Right atrium auricular region (tissue), 2 donors: ENCODE measurements at regions not wholly inside any gene's neighbourhood (a gene's known extent, or its start where the extent isn't known, plus 50 kb on each side); places are given as distances from the start of the nearest gene placed in this dataset.
"Not testable (repeated sequence)": the region's sequence is repeated elsewhere in the genome, so short reads cannot be mapped to it uniquely, and the experiment has no call there.

Experiments used
- DNase-seq: peaks from one replicate; pipeline ENCODE4 v3.0.0-alpha.2; 2019; ENCODE audit warnings: low spot score
- H3K27ac ChIP-seq, 2 donors: fragments of 200-600 bp; sonication (generic); 1 replicate in 1 of 2; 2 replicates in 1 of 2; pipeline ENCODE4 v1.5.1; 2016 to 2019
- H3K27me3 ChIP-seq, 2 donors: fragments of 200-600 bp; sonication (generic); one replicate each; pipeline versions ENCODE4 v1.5.1 to v1.6.0; 2017 to 2019
- H3K36me3 ChIP-seq: fragments of 200-600 bp; sonication (generic); one replicate; pipeline ENCODE4 v1.5.1; 2016
- H3K4me1 ChIP-seq, 2 donors: fragments of 200-600 bp; sonication (generic); one replicate each; pipeline versions ENCODE4 v1.5.1 to v1.6.0; 2017 to 2019
- H3K4me3 ChIP-seq, 2 donors: fragments of 200-600 bp; sonication (generic); 1 replicate in 1 of 2; 2 replicates in 1 of 2; pipeline ENCODE4 v1.5.1; 2017 to 2019; ENCODE audit warnings: mild to moderate bottlenecking in 1 of 2, moderate library complexity in 1 of 2
- H3K9me3 ChIP-seq, 2 donors: fragments of 200-600 bp; sonication (generic); one replicate each; pipeline ENCODE4 v1.5.1; 2019
- TF ChIP-seq, protein P1 (sequence below), 2 donors: fragments of 200-600 bp; sonication (generic); IDR thresholded peaks; one replicate each; pipeline ENCODE4 v1.5.1; 2019; ENCODE audit warnings: antibody characterized with exemption in 2 of 2

DNA sequence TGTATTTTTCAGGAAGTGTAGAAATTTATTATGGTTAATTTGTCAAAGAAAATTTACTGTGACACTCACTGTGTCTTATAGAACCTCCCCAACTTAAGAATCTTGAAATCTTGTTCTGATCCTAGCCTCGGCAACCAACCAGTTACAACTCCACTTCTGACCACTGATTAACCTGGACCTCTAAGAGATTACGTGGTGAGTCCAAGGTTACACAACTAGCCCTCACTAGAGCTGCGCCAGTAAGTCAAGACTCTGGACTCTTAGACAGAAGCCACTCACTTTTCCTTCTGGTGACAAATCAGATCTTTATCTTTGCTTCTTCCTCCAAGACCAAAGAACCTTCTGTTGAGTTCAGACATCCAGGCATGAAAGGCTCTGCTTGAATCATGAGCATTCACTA is 116.6 kb downstream of the NBPF8 start:
- DNase-seq, H3K4me3 ChIP-seq, H3K9me3 ChIP-seq, H3K27me3 ChIP-seq, H3K4me1 ChIP-seq, H3K27ac ChIP-seq, H3K36me3 ChIP-seq: not testable (repeated sequence)

DNA sequence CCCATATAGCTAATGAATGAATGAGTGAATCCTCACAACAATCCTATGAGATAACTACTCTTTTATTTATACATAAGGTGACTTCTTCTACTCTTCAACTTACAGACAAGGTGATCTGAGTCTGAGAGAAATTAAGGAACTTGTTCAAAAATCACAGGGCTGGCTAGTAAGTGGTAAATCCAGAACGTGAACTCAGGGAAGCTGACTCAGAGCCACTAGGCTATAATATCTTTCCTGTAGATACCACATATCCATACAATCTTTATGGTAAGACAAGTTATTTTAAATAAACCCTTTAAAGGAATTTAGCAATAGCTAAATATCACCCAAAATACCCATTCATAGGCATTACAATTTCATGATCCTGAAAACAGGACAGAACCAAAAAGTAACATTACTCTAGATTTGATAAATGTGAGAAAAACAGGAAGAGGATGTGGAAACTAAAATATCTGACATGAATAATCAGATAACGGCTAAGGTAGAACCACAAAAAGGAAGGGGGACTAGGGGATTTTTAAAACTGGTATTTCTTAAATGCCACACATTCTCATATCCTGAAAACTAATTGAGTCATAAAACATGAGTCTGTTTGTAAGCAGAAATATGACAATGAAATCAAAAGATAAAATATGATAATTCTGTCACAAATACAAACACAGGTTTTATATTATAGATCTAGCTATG is 119.7 kb downstream of the NBPF8 start:
- H3K9me3 ChIP-seq, H3K27me3 ChIP-seq, DNase-seq, H3K4me3 ChIP-seq, H3K36me3 ChIP-seq, H3K4me1 ChIP-seq, H3K27ac ChIP-seq: not testable (repeated sequence)

DNA sequence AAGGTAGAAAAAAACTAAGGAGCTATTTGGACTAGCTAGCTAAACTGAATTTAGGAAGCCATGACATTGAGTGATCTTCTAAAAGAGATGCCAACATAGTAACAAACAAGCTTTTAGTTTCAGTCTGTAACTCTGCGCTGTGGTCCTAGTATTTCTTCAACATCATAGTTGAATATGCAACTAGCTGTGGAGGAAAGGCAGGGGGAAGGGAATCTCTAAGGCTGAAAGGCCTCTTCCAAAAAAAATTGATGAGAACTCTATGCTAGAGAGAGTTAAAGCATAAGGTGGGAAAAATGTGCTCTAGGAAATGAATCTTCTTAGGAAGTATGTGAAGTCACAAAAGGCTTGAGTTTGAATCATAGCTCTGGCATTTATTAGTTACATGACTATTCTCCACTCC is 120.2 kb downstream of the NBPF8 start:
- not testable (repeated sequence) for H3K27ac ChIP-seq, H3K27me3 ChIP-seq, H3K9me3 ChIP-seq, H3K36me3 ChIP-seq, H3K4me1 ChIP-seq, DNase-seq, H3K4me3 ChIP-seq

DNA sequence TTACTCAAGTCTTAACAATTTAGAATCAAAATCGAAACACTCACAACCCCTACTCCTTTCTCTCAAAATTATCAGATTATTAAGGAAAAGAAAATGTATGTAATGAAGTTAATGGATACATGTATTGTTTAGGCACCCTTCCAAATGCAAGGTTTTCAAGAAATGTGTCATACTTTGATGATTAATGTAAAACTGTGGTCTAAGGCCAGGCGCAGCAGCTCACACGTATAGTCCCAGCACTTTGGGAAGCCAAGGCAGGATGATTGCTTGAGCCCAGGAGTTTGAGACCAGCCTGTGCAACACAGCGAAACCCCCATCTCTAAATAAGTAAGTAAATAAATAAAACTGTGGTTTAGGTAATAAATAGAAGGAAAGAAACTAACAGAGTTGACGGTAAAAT is 126.6 kb downstream of the NBPF8 start:
- not testable (repeated sequence) for H3K4me1 ChIP-seq, H3K4me3 ChIP-seq, H3K36me3 ChIP-seq, H3K9me3 ChIP-seq, H3K27me3 ChIP-seq, DNase-seq, H3K27ac ChIP-seq

DNA sequence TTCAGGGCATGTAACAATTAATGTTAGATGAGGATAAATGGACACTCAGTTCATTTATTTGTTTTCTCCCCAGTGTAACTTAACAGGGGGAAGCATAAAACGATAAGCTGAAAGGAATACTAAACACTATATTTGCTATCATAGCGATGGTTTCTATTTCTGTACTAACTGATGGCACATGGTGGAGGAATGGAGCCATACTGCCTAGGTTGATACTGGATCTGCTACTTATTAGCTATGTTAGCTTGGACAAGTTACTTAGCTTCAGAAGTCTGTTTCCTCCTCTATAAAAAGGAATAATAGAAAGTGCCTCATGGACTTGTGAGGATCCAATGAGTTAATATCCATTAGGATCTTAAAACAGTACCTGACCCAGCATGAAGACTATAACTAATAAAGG is 127.5 kb downstream of the NBPF8 start:
- not testable (repeated sequence) for H3K9me3 ChIP-seq, H3K4me1 ChIP-seq, H3K4me3 ChIP-seq, H3K27me3 ChIP-seq, DNase-seq, H3K36me3 ChIP-seq, H3K27ac ChIP-seq

DNA sequence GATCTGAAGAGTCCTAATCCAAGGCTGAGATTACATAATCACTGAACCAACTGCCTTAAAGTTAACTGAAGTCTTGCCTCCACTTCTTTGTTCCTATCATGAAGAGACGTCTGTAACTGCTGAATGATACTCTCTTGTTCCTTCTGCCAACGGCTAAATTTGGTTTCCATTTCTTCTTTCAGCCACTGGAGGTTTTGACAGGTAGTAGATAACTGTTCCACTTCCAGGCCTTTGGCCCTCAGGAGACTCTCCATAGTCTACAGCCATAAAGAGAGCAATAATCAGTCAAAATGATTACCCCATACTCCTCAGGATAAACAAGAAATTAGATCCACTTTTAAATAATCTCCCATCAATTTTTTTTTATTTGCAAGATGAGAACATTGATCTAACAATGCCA is 128.1 kb downstream of the NBPF8 start:
- not testable (repeated sequence) for H3K27ac ChIP-seq, H3K9me3 ChIP-seq, H3K27me3 ChIP-seq, H3K4me1 ChIP-seq, H3K4me3 ChIP-seq, H3K36me3 ChIP-seq, DNase-seq

DNA sequence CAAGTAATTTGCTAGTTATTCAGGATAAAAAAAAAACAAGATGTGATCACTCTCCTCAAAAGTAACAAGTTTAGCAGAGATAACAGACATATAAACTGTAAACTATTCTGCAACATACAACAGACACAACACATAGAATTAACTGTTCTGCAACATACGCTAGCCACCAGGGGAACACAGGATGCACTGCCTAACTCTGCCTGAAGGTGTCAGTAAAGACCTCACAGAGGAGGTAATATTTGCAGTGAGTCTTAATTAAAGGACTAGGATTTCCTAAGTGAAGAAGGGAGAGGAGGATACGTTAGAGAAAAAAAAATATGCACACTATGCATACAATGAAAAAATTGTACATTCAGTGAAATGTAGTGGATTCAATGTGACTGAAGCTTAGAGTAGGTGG is 129.6 kb downstream of the NBPF8 start:
- peak; percentile 86 for DNase-seq
- H3K4me1 ChIP-seq, H3K36me3 ChIP-seq, H3K27me3 ChIP-seq, H3K4me3 ChIP-seq, H3K9me3 ChIP-seq, H3K27ac ChIP-seq: not testable (repeated sequence)
- TF ChIP-seq, protein P1, sequence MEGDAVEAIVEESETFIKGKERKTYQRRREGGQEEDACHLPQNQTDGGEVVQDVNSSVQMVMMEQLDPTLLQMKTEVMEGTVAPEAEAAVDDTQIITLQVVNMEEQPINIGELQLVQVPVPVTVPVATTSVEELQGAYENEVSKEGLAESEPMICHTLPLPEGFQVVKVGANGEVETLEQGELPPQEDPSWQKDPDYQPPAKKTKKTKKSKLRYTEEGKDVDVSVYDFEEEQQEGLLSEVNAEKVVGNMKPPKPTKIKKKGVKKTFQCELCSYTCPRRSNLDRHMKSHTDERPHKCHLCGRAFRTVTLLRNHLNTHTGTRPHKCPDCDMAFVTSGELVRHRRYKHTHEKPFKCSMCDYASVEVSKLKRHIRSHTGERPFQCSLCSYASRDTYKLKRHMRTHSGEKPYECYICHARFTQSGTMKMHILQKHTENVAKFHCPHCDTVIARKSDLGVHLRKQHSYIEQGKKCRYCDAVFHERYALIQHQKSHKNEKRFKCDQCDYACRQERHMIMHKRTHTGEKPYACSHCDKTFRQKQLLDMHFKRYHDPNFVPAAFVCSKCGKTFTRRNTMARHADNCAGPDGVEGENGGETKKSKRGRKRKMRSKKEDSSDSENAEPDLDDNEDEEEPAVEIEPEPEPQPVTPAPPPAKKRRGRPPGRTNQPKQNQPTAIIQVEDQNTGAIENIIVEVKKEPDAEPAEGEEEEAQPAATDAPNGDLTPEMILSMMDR (IDR thresholded peaks at IDR 0.05), result peak; percentile 27 to 54

DNA sequence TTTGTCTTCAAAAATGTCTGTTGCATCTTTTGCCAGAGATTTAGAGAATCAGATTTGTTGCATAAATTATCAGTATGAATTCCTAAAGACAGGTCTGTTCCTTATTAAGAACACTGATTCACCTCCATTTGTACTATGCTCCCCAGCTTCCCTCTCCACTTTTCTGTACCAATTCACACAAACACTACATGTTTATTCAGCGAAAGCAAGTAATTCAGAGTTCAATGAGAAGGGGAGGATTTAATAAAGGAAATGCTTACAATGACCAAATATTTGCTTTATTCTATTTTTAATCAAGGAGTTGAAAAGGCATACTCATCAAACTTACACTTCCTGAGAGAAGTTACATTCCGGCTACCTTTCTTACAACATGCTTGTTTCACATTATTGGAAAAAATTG is 135.5 kb downstream of the NBPF8 start:
- H3K27me3 ChIP-seq, H3K36me3 ChIP-seq, H3K4me3 ChIP-seq, H3K9me3 ChIP-seq, DNase-seq, H3K27ac ChIP-seq, H3K4me1 ChIP-seq: not testable (repeated sequence)

DNA sequence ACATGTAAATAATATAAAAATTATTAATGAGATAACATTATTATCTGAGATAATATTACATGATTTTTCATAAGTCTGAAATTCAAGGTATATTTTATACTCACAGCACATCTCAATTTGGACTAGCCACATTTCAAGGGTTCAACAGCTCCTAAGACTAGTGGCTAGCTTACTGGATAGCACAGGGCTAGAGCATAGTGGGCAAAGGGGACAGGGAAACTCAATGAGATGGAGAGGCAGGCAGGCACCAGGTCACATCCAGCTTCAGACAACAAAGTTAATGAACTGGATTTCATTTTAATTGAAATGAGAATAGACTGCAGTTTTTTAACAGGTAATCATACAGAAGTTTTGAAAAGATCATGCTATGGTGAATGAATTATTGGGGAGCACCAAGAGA is 137.4 kb downstream of the NBPF8 start:
- not testable (repeated sequence) for H3K4me3 ChIP-seq, H3K36me3 ChIP-seq, H3K9me3 ChIP-seq, DNase-seq, H3K27ac ChIP-seq, H3K4me1 ChIP-seq, H3K27me3 ChIP-seq

DNA sequence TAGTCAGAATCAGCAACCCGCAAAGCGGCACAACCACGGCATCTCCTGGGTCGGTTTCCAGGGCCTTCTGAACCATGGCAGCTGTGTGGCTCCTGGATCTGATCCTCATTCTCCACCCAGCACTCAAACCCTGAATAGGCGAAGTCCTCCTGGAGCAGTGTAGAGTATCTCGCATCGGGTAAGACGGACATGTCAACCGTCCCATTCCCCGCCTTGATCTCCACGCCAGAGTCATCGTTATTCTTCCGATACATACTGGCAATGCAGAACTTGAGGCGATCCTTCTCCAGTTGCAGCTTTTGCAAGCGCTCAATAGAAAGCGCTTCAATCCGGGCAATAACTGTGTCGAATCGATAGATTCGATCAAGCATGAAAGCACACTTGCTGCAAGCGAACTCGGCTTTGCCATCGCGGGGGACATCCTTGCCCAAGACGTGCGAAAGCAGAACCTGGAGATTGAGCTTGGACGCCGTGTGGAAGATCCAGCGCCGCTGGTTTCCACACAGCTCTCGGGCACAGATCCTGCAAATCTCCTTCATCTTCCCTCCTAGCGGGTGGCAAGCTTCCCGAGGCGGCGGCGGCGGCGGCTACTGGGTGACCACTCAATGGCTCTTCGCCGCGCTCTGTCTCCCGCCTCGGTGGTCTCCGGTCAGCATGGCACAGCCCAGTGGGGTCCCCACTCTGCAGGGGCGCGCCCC is 142.9 kb downstream of the NBPF8 start:
- H3K27me3 ChIP-seq, H3K9me3 ChIP-seq, DNase-seq, H3K4me1 ChIP-seq, H3K36me3 ChIP-seq: not testable (repeated sequence)
- Histone ChIP-seq H3K27ac (peak overlapping the region; percentile 61 to 74), H3K4me3 (peak overlapping the region; percentile 46 to 56)

DNA sequence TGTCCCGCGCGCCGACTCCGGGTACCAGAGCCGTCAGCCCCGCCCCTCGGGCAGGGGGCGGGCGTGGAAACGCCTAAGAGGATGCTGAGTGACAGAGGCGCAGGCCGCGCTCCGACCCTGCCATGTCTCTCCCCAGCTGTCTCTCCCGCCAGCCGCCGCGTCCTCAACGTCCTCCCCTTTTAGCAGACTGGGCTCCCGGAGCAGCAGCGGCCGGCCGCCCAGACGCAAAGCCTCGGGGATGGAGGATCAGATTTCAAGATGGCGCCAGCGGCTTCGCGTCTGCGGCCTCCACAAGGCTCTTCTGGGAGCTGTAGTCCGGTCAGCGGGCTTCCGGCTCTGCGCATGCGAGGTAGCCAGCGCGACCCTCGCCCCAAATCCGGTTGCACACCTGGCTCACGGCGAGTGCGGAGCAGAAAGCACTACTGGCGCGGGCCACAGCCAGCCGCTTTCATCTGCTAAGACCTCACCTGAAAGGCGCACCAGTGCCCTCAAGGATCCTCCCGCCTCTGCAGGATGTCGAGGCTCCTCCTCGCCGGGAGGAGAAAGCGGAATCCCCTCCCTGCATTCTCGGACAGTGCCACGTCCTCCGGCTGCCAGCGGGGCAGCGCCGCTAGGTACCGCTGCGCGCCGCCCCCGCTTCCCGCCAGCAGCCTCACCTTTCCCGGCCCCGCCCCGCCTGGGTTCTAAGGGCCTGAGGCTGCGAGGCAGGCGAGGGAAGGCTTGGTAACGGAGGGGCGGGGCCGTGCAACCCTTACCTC is 143.6 kb downstream of the NBPF8 start:
- H3K27me3 ChIP-seq, H3K4me1 ChIP-seq, H3K9me3 ChIP-seq, H3K36me3 ChIP-seq: not testable (repeated sequence)
- peak overlapping the region; percentile 46 to 56 for H3K4me3 ChIP-seq
- peak overlapping the region; percentile 61 to 74 for H3K27ac ChIP-seq
- DNase-seq, result peak; percentile 69

DNA sequence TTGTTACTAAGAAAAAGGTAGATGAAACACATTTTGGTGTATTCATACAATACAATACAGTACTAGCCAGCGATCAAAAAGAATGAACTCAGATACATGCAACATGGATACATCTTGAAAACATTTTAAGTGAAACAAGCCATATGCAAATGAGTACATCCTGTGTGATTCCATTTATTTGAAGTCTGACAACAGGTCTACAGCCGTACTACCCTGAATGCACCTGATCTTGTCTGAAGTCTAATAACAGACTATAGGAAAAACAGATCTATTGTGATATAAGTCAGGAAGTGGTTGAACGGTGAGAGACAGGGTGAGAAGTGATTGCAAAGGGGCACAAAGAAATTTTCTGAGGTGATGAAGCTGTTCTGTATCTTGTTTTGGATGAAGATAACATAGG is 146.9 kb downstream of the NBPF8 start:
- DNase-seq, result not testable (repeated sequence)

DNA sequence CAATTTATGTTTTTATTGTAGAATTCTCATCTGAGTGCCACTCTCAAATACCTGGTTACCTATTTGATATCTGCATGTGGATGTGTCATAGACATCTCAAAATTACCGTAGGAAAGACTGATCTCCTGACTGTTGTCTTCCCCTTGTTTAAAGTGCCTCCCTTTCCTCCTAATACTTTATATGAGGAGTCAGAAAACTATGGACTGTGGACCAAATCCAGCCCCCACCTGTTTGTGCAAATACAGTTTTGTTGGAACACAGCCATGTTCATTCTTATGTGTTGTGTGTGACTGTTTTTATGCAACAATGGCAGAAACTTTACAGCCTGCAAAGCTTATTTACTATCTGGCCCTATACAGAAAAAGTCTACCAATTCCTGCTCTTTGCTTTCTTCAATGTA is 150.6 kb downstream of the NBPF8 start:
- DNase-seq, H3K36me3 ChIP-seq, H3K4me3 ChIP-seq, H3K27ac ChIP-seq, H3K27me3 ChIP-seq, H3K4me1 ChIP-seq, H3K9me3 ChIP-seq: not testable (repeated sequence)

More for the DNA sequence above, 146.9 kb downstream of the NBPF8 start:
- H3K9me3 ChIP-seq, H3K4me3 ChIP-seq, H3K27me3 ChIP-seq, H3K27ac ChIP-seq, H3K4me1 ChIP-seq, H3K36me3 ChIP-seq: not testable (repeated sequence)

DNA sequence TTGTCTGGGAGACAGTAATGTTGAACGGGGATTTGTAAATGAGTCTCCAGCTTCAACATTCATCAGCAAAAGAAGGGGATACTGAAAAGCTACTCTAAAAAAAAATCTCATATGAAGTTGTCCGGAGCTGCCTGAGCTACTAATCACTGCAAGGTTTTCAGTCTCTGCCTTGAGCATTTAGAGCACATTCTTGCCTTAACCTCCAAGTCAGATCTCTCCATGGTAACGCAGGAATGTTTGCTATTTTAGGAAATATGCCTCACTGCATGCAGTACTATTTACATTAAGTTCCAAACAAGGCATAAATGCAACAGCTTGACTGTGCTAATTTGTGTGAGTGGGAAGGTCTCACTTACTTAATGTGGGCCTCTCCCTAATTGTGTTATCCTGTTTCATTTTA is 152.8 kb downstream of the NBPF8 start:
- H3K4me1 ChIP-seq, H3K27me3 ChIP-seq, H3K9me3 ChIP-seq, H3K4me3 ChIP-seq, H3K36me3 ChIP-seq, DNase-seq, H3K27ac ChIP-seq: not testable (repeated sequence)
